Subcutaneous abdominal adipose tissue (tissue), 5 donors: ENCODE measurements at regions not wholly inside any gene's neighbourhood (a gene's known extent, or its start where the extent isn't known, plus 50 kb on each side); places are given as distances from the start of the nearest gene placed in this dataset.

Source experiments
- H3K27ac ChIP-seq: one replicate; pipeline ENCODE4 v1.7.0; 2013; ENCODE audit warnings: low read depth, mild to moderate bottlenecking, inconsistent platforms, low read length, moderate library complexity
- H3K27me3 ChIP-seq, 5 donors: one replicate each; pipeline ENCODE4 v1.7.0; 2013; ENCODE audit warnings: low read length in 5 of 5, inconsistent platforms in 1 of 5; ENCODE audit not compliant: control insufficient read depth in 5 of 5, insufficient read depth in 4 of 5
- H3K36me3 ChIP-seq, 5 donors: one replicate each; pipeline ENCODE4 v1.7.0; 2013; ENCODE audit warnings: low read length in 5 of 5; ENCODE audit not compliant: control insufficient read depth in 5 of 5, insufficient read depth in 5 of 5
- H3K4me1 ChIP-seq, 5 donors: one replicate each; pipeline ENCODE4 v1.7.0; 2013; ENCODE audit warnings: low read length in 5 of 5, mild to moderate bottlenecking in 3 of 5, moderate library complexity in 1 of 5; ENCODE audit not compliant: control insufficient read depth in 5 of 5, insufficient read depth in 5 of 5
- H3K4me3 ChIP-seq, 5 donors: one replicate each; pipeline ENCODE4 v1.7.0; 2013; ENCODE audit warnings: low read length in 5 of 5, low read depth in 1 of 5
- H3K9ac ChIP-seq, 5 donors: one replicate each; pipeline ENCODE4 v1.7.0; 2013; ENCODE audit warnings: low read length in 5 of 5, mild to moderate bottlenecking in 4 of 5, moderate library complexity in 3 of 5
- H3K9me3 ChIP-seq, 5 donors: one replicate each; pipeline ENCODE4 v1.7.0; 2013; ENCODE audit warnings: low read length in 5 of 5; ENCODE audit not compliant: control insufficient read depth in 5 of 5
- donor health status: healthy.
- donor health status: healthy.
- donor health status: healthy.
- donor health status: healthy.
- donor health status: healthy.

DNA sequence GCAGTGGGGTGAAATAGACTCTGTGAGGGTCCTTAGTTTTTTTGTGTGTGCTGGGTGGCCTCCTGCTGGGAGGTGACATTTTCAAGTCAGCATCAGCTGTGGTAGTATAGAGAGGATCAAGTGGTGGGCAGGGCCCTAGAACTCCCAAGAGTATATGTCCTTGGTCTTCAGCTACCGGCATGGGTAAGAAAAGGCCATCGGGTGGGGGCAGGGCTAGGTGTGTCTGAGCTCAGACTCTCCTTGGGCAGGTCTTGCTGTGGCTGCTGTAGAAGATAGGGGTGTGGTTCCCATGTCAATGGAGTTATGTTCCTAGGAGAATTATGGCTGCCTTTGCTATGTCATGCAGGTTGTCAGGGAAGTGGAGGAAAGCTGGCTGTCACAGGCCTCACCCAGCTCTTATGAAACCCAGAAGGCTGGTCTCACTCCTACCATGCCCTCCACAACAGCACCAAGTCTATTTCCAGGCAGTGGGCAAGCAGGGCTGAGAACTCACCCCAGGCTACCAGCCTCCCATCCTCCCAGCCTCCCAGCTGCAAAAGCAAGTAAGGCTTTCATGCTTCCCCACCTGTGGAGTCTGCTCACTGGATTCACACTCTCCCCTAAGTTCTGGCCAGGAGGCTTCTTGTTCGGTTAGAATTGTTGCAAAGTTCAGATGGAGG is 130.6 kb upstream of the SOX1 start:
- Histone ChIP-seq H3K4me1 (no peaks in the 10 kb centered on the region), H3K9me3 (peaks cover 2 to 12% (median 3%) of the 10 kb centered on the region in 5 donors), H3K27ac (no peak overlapping the region), H3K4me3 (no peak overlapping the region), H3K9ac (no peak overlapping the region), H3K27me3 (peaks cover 2 to 22% (median 14%) of the 10 kb centered on the region in 5 donors), H3K36me3 (no peaks in the 10 kb centered on the region)

GRCh38 chr13:111937777-111938311 is 129.1 kb upstream of the SOX1 start:
- Histone ChIP-seq H3K9ac (no peak overlapping the region), H3K36me3 (no peaks in the 10 kb centered on the region), H3K27me3 (peaks cover 2 to 22% (median 14%) of the 10 kb centered on the region in 5 donors), H3K4me1 (no peaks in the 10 kb centered on the region), H3K27ac (no peak overlapping the region), H3K9me3 (peaks cover 0 to 8% (median 2%) of the 10 kb centered on the region in 5 donors), H3K4me3 (no peak overlapping the region)

DNA sequence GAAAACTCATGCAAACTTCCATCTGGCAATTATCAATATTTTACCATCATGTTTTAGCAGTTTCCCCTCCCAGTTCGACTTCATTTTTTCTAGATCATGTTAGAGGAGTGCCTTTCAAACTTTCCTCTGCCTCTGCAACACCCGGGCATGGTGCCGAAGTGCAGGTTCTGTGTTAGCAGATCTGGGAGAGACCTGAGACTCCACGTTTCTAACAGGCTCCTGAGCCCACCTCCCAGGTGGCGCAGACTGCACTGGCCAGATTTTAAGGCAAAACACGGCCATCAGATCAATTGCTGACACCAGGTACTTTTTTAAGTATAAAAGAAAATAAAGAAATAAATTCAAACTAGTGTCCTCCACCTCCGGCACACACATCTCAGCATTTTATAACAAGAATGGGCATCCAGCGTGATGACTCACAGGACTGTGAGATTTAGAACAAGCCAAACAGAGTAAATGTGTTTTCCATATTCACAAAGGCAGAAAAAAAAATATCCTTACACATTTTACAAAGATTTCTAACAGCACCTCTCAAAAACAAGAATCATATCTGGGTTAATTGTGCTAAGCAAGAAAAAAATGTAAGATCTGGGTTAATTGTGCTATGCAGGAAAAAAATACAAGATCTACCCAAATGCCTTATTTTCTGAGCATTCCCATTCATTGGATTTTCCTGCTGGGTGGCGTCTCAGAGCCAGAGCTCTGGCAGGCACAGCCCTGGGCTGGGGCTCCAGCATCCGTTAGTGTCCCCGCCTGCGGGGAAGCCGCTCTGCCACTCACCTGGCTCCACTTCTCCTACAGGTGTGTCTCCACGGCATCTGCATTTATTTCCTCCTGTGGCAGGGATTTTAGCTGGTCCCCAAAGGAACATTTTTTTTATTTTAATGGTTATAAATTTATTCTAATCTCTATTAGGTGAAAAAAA is 127.9 kb upstream of the SOX1 start:
- Histone ChIP-seq H3K4me3 (no peak overlapping the region), H3K9ac (no peak overlapping the region), H3K27ac (no peak overlapping the region), H3K36me3 (no peaks in the 10 kb centered on the region), H3K4me1 (no peaks in the 10 kb centered on the region), H3K9me3 (peaks cover 0 to 5% (median 2%) of the 10 kb centered on the region in 5 donors), H3K27me3 (peaks cover 2 to 22% (median 14%) of the 10 kb centered on the region in 5 donors)

GRCh38 chr13:111939666-111940278 is 127.2 kb upstream of the SOX1 start:
- Histone ChIP-seq H3K9me3 (peaks cover 0 to 5% (median 2%) of the 10 kb centered on the region in 5 donors), H3K9ac (no peak overlapping the region), H3K27me3 (peaks cover 2 to 29% (median 16%) of the 10 kb centered on the region in 5 donors), H3K4me3 (no peak overlapping the region), H3K36me3 (no peaks in the 10 kb centered on the region), H3K4me1 (no peaks in the 10 kb centered on the region), H3K27ac (no peak overlapping the region)

DNA sequence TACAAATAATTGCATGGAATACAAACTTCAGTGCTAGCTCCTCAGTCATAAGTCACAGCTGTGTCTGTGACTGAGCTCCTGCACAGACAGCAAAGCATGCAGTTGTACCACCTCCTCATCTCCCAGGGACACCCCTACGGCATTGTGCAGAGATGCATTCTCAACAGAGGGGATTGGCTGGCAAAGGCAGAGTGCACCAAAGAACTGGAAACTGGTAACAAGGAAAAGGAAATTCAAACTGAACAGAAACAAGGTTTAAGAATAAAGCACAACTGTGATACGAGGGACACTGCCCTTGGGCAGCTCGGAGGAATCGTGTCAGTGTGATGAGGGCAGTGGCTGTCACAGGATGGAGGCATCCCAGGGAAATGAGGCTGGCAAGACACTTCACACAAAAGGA is 126.1 kb upstream of the SOX1 start:
- peaks cover 0 to 5% (median 2%) of the 10 kb centered on the region in 5 donors for H3K9me3 ChIP-seq
- peaks cover 2 to 31% (median 22%) of the 10 kb centered on the region in 5 donors for H3K27me3 ChIP-seq
- no peak overlapping the region for H3K27ac ChIP-seq
- H3K4me3 ChIP-seq: no peak overlapping the region
- H3K9ac ChIP-seq: no peak overlapping the region
- no peaks in the 10 kb centered on the region for H3K4me1 ChIP-seq
- H3K36me3 ChIP-seq: no peaks in the 10 kb centered on the region

DNA sequence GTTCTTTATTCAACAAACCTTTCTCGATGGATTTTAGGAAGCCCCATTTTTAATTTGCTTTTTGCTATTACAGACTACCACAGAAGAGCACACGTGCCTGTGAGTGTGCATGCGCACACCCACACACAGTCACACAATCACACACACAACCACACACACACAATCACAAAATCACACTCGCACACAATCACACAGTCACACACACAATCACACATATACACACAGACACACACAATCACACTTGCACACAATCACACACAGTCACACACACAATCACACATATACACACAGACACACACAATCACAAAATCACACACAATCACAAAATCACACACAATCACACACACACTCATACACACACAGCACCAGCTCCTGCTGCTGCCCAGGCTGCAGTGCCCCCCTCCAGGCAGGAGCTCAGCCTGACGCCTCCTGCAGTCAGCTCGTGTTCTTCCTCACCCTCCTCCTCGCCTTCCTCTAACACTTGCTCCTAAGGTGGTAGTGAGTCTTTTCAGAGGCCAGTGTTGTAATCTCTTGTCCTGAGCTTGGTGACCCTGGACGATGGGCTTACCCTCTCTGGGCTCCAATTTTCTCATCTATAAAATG is 125.0 kb upstream of the SOX1 start:
- H3K9ac ChIP-seq: no peak overlapping the region
- H3K27ac ChIP-seq: no peak overlapping the region
- no peaks in the 10 kb centered on the region for H3K4me1 ChIP-seq
- no peaks in the 10 kb centered on the region for H3K9me3 ChIP-seq
- no peaks in the 10 kb centered on the region for H3K36me3 ChIP-seq
- no peak overlapping the region for H3K4me3 ChIP-seq
- peaks cover 0 to 34% (median 24%) of the 10 kb centered on the region in 5 donors for H3K27me3 ChIP-seq

GRCh38 chr13:111943229-111943795 is 123.6 kb upstream of the SOX1 start:
- Histone ChIP-seq H3K27me3 (peaks cover 0 to 32% (median 23%) of the 10 kb centered on the region in 5 donors), H3K9ac (no peak overlapping the region), H3K4me3 (no peak overlapping the region), H3K4me1 (no peaks in the 10 kb centered on the region), H3K9me3 (no peaks in the 10 kb centered on the region), H3K27ac (no peak overlapping the region), H3K36me3 (no peaks in the 10 kb centered on the region)

DNA sequence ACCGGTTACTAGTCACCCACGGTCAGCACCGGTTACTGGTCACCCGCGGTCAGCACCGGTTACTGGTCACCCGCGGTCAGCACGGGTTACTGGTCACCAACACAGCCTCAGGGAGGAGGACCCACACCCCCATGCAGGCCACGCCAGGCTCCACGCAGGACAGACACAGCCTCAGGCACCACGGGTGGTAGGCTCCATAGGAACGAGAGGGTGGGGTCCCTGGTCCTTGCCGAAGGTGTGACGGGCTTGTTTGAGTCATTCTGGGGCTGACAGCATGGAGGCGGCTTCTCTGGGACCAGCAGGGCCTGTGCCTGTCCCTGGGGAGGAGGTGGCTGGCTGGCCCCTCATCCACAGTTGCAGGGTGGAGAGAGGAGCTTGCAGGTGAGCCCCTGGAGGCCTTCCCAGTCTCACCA is 122.8 kb upstream of the SOX1 start:
- Histone ChIP-seq H3K36me3 (no peaks in the 10 kb centered on the region), H3K9ac (no peak overlapping the region), H3K9me3 (peaks cover 0 to 5% (median 4%) of the 10 kb centered on the region in 5 donors)

DNA sequence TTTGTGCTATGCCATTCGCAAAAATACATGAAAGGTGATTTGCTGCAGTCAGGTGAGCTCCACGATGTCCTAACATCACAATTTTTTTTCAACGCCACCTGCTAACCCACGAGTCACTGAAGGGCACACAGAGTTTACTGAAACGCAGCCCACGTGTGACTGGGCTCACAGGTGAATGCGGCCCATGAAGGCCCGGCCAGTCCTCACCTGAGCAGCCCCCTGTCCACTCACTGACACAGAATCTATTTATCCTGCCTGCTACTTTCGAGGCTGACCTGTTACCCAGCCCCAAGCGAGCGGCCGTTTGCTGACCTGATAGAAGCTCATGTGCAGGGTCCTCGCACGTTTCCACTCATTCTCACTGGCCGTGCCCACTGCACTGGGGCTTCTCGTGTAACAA is 121.9 kb upstream of the SOX1 start:
- Histone ChIP-seq H3K27ac (no peak overlapping the region), H3K4me3 (no peak overlapping the region), H3K27me3 (peaks cover 0 to 35% (median 13%) of the 10 kb centered on the region in 5 donors), H3K9ac (no peak overlapping the region), H3K36me3 (no peaks in the 10 kb centered on the region), H3K4me1 (no peaks in the 10 kb centered on the region), H3K9me3 (peaks cover 0 to 14% (median 13%) of the 10 kb centered on the region in 5 donors)

More for the DNA sequence above, 122.8 kb upstream of the SOX1 start:
- peaks cover 0 to 35% (median 18%) of the 10 kb centered on the region in 5 donors for H3K27me3 ChIP-seq
- no peak overlapping the region for H3K4me3 ChIP-seq
- no peak overlapping the region for H3K27ac ChIP-seq
- H3K4me1 ChIP-seq: no peaks in the 10 kb centered on the region
